Astrocyte (in vitro differentiated cells and primary cell): ENCODE measurements at regions not wholly inside any gene's neighbourhood (a gene's known extent, or its start where the extent isn't known, plus 50 kb on each side); places are given as distances from the start of the nearest gene placed in this dataset.

Experiments used
- EZH2 ChIP-seq: IDR thresholded peaks from 2 replicates; pipeline ENCODE4 v1.6.1; 2012; ENCODE audit warnings: mild to moderate bottlenecking, low read length, inconsistent platforms; ENCODE audit not compliant: insufficient read depth
- TF ChIP-seq, protein P1 (sequence below): IDR thresholded peaks from 2 replicates; pipeline ENCODE4 v1.5.1; 2011; ENCODE audit warnings: low read depth, mild to moderate bottlenecking, inconsistent platforms, low read length, moderate library complexity; ENCODE audit not compliant: insufficient read depth

- TF ChIP-seq, protein P1, sequence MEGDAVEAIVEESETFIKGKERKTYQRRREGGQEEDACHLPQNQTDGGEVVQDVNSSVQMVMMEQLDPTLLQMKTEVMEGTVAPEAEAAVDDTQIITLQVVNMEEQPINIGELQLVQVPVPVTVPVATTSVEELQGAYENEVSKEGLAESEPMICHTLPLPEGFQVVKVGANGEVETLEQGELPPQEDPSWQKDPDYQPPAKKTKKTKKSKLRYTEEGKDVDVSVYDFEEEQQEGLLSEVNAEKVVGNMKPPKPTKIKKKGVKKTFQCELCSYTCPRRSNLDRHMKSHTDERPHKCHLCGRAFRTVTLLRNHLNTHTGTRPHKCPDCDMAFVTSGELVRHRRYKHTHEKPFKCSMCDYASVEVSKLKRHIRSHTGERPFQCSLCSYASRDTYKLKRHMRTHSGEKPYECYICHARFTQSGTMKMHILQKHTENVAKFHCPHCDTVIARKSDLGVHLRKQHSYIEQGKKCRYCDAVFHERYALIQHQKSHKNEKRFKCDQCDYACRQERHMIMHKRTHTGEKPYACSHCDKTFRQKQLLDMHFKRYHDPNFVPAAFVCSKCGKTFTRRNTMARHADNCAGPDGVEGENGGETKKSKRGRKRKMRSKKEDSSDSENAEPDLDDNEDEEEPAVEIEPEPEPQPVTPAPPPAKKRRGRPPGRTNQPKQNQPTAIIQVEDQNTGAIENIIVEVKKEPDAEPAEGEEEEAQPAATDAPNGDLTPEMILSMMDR, result no peak
- no peak for TF ChIP-seq EZH2
Observed at GRCh38 chr22:19663286-19663815, 51.0 kb upstream of the SEPTIN5 start.
